ENCODE measurements at regions not wholly inside any gene's neighbourhood (a gene's known extent, or its start where the extent isn't known, plus 50 kb on each side); places are given as distances from the start of the nearest gene placed in this dataset.

- POLR2A ChIA-PET (ENCODE audit: low non-redundant PET) = no interaction called here
- Histone ChIP-seq H3K36me3 (ENCODE audit: insufficient read depth, low read length, poor library complexity, severe bottlenecking) (no peaks in the 10 kb centered on the region), H3K4me1 (ENCODE audit: insufficient read depth, low read length, poor library complexity, severe bottlenecking) (no peaks in the 10 kb centered on the region), H3K27me3 (replicated peaks; ENCODE audit: insufficient read depth, low read depth, low read length, poor library complexity) (no peaks in the 10 kb centered on the region), H3K4me3 (ENCODE audit: low read depth, low read length, poor library complexity, severe bottlenecking) (no peak overlapping the region), H3K27ac (ENCODE audit: low read depth, low read length, poor library complexity, severe bottlenecking) (no peak overlapping the region), H3K9me3 (ENCODE audit: low read depth, low read length, poor library complexity, severe bottlenecking) (no peaks in the 10 kb centered on the region)
- CTCF ChIA-PET = no interaction called here
- TF ChIP-seq EZH2 (IDR thresholded peaks at IDR 0.05; ENCODE audit: borderline replicate concordance, low read depth, low read length, poor library complexity, severe bottlenecking) (no peak), CTCF (conservative IDR thresholded peaks at IDR 0.05; ENCODE audit: low read depth, low read length) (no peak)
- no TSS peak for BruUV-seq (replicated peaks)
- DNase-seq (ENCODE audit: low spot score) = no peak
- intact Hi-C loops (cut with micrococcal nuclease; ENCODE audit: unreplicated experiment) = no loop called here
These were observed 217.1 kb upstream of the PLEKHG7 start for GRCh38 chr12:92485351-92486348.

GRCh38 chr12:92482599-92482998, 220.2 kb upstream of the PLEKHG7 start:
- Histone ChIP-seq H3K4me3 (ENCODE audit: low read depth, low read length, poor library complexity, severe bottlenecking) (no peak overlapping the region), H3K4me1 (ENCODE audit: insufficient read depth, low read length, poor library complexity, severe bottlenecking) (no peaks in the 10 kb centered on the region), H3K36me3 (ENCODE audit: insufficient read depth, low read length, poor library complexity, severe bottlenecking) (no peaks in the 10 kb centered on the region), H3K9me3 (ENCODE audit: low read depth, low read length, poor library complexity, severe bottlenecking) (no peaks in the 10 kb centered on the region), H3K27ac (ENCODE audit: low read depth, low read length, poor library complexity, severe bottlenecking) (no peak overlapping the region), H3K27me3 (replicated peaks; ENCODE audit: insufficient read depth, low read depth, low read length, poor library complexity) (no peaks in the 10 kb centered on the region)
- POLR2A ChIA-PET (ENCODE audit: low non-redundant PET) = no interaction called here
- CTCF ChIA-PET = no interaction called here
- intact Hi-C loops (cut with micrococcal nuclease; ENCODE audit: unreplicated experiment) = no loop called here
- DNase-seq (ENCODE audit: low spot score) = no peak
- TF ChIP-seq CTCF (conservative IDR thresholded peaks at IDR 0.05; ENCODE audit: low read depth, low read length) = no peak
- TF ChIP-seq EZH2 (IDR thresholded peaks at IDR 0.05; ENCODE audit: borderline replicate concordance, low read depth, low read length, poor library complexity, severe bottlenecking) = no peak
- no TSS peak for BruUV-seq (replicated peaks)

- no peaks in the 10 kb centered on the region for H3K36me3 ChIP-seq (ENCODE audit: insufficient read depth, low read length, poor library complexity, severe bottlenecking)
- ChIA-PET CTCF (no interaction called here), POLR2A (ENCODE audit: low non-redundant PET) (no interaction called here)
- no peaks in the 10 kb centered on the region for H3K27me3 ChIP-seq (replicated peaks; ENCODE audit: insufficient read depth, low read depth, low read length, poor library complexity)
- no peaks in the 10 kb centered on the region for H3K4me1 ChIP-seq (ENCODE audit: insufficient read depth, low read length, poor library complexity, severe bottlenecking)
- no peak overlapping the region for H3K4me3 ChIP-seq (ENCODE audit: low read depth, low read length, poor library complexity, severe bottlenecking)
- DNase-seq (ENCODE audit: low spot score) = no peak
- H3K9me3 ChIP-seq (ENCODE audit: low read depth, low read length, poor library complexity, severe bottlenecking) = no peaks in the 10 kb centered on the region
- H3K27ac ChIP-seq (ENCODE audit: low read depth, low read length, poor library complexity, severe bottlenecking) = no peak overlapping the region
- TF ChIP-seq EZH2 (IDR thresholded peaks at IDR 0.05; ENCODE audit: borderline replicate concordance, low read depth, low read length, poor library complexity, severe bottlenecking) = no peak
- no peak for TF ChIP-seq CTCF (conservative IDR thresholded peaks at IDR 0.05; ENCODE audit: low read depth, low read length)
- intact Hi-C loops (cut with micrococcal nuclease; ENCODE audit: unreplicated experiment) = no loop called here
- no TSS peak for BruUV-seq (replicated peaks)
These were observed 221.7 kb upstream of the PLEKHG7 start for GRCh38 chr12:92481066-92481465.

Data from A673 (cell line).